HG03280 (cell line): ENCODE measurements at regions not wholly inside any gene's neighbourhood (a gene's known extent, or its start where the extent isn't known, plus 50 kb on each side); places are given as distances from the start of the nearest gene placed in this dataset.

Experiments used
- ATAC-seq: cut with Tn5 transposase; IDR thresholded peaks from one replicate; pipeline ENCODE4 v1.9.1; 2021; ENCODE audit warnings: mild to moderate bottlenecking, moderate library complexity; ENCODE audit not compliant: unreplicated experiment

- ATAC-seq = peak; percentile 65
Measured at GRCh38 chr10:6781133-6781770, 201.2 kb upstream of the PRKCQ start.

DNA sequence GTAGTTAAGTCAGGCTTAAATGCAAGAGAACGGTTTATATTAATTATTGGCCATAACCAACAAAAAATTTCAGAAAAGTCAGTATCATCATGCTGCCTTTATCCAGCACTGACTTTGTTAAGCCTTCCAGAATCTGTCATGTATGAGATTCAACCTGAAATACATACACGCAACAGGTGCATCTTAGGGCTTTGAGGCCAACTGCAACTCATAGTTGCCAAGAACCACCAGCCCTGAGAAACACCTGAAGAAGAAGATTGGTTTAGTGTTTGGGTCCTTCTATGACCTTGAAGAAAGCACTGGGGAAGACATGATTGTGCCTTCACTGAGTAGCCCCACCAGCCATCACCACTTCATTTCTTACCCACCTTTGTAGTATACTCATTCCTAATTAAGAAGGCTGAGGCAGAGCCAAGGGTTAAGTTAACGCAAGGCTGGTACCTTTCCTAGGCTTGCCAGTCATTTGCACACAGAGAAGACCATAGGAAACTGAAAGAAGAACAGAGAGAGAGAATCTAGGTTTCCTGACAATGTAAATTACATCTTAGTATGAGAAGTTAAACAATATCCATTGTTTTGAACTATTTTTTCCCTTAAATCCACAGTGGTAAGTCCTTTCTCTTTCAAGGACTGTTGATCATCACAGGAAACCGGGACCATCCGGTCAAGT is 200.1 kb upstream of the PRKCQ start:
- ATAC-seq = peak; percentile 54

- ATAC-seq = no peak
Measured at GRCh38 chr10:6778992-6779701, 199.1 kb upstream of the PRKCQ start.

DNA sequence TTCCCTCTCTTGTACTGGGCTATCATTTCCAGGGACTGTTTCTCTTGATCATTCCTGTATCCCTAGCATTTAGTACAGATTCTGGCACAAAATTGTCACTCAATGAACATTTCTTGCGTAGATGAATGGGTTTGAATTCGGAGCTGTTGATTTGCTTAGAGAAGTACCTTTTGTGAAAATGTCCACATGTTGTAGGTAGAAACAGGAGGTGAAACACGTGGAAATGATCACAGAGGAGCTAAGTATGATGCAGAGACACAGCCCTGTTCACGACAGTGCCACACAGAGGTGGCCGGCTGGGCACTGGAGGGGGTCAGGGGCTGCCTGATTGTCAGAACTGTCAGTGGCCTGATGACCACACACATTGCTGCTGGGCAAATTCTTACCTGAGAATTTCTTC is 196.1 kb upstream of the PRKCQ start:
- no peak for ATAC-seq

DNA sequence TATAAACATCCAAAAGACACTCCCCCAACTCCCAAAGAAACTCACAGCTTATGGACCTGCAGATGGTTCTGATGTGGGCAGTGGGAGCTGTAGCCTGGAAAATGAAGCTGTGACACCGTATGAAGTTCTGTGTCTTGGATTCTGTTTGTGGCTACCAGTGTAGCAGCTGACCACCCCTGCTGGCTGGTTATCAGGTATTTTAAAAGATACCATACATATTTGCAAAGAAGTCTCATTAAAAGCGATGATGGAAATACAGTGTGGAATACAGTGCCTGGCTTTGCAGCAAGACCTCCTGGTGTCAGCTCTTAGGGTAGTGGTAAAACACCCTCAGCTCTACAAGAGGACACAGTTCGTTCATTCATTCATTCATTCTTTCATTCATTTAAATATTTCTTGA is 194.3 kb upstream of the PRKCQ start:
- no peak for ATAC-seq

DNA sequence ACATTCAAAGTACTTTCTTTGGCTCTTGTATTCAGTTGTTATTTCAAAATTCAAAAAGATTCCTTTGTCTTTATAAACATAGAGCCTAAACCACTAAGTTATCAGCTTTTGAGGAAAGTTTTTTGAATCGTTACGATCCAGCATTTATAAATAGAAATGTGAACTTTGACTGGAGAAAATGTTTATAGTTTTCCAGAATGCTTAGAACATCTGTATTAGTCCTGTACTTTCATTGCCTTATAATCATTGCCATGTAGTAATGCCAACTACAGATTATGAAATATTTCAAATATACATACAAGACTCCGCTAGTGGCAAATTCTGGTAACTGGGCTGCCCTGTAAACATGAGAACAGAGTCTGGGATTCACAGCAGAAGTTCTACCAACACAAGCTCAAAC is 191.3 kb upstream of the PRKCQ start:
- ATAC-seq = no peak

- no peak for ATAC-seq
Measured at GRCh38 chr10:6770846-6771245, 190.8 kb upstream of the PRKCQ start.

GRCh38 chr10:6769704-6770417 is 189.8 kb upstream of the PRKCQ start:
- no peak for ATAC-seq

DNA sequence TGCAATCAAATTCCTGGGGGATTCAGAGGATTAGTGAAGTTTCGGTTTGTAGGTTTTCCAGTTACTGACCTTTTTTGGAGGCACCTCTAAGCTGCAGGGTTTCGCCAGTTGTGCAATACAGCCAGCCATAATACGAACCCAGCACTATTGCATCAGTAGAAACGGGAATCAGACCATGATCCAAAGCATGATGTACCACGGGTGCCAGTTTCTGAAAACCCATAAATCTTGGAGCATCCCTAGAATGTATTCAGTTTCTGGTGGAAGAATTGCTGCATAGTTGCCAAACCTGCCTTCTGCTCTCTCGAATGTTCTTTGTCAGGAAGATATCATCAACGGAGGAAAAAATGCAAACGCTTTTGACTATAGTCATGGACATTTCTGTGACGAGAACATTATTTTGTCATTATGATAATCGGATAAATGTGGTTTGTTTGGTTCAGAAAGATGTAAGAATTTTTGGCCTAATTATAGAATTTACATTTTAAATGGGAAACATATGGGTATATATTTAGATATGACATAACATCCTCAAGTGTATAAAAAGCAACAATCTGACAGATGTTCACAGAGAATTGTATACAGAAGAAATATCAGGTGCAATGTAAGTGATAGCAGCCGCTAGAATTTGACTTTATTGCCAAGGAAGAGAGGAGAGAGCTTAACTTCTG is 186.2 kb upstream of the PRKCQ start:
- no peak for ATAC-seq

DNA sequence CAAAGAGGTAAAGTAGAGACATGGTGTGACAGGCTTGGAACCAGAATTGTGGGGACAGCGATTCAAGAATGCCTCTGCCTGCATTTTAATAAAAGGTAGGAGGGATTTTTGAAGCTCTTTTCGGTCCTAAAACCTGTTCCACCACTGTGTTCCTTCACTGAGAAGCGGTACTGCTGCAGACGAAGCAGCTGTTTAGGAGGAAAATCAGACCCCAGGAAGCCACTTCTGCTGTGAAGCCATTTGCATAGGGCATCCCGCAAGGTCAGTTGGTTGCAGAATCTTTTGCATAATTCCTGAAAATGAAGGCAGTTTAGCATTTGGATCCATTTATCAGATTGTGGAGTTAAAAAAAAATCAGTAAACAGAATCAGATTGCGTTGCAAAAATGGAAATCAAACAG is 183.3 kb upstream of the PRKCQ start:
- ATAC-seq = no peak

DNA sequence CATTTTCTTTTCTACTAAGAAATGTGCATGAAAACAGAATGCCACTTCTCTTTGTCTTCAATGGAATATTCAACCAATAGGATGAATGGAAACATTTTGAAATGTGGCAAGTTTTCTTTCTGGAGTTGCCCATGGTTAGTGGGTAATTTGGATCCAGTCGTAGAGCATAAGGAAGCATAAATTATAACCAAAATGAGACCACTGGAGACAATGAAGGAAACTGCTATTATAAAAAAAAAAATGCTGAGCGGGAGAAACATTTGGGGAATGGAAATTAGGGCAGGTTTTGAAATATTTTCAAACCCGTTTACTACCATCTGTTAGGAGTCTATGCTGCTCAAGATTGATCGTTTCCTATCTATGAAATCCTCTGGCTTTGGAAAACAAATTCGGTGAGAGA is 182.9 kb upstream of the PRKCQ start:
- no peak for ATAC-seq

DNA sequence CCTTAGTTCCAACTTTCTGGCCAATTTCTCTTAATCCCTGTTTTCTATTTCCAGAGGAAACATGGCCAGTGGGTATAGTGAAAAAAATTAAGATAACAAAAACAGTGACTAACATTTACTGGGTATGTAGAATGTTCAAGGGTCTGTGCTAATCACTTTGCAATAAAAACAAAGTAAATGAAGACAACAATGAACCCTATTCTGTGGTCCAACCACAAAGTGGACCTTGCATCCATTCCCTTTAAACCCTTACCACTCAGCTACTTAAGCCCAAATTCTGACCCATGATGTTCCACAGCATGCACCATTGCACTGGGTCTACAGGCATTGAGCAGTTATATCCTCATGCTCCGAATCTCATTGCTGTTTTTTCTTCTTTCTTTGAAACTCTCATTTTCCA is 179.9 kb upstream of the PRKCQ start:
- no peak for ATAC-seq

DNA sequence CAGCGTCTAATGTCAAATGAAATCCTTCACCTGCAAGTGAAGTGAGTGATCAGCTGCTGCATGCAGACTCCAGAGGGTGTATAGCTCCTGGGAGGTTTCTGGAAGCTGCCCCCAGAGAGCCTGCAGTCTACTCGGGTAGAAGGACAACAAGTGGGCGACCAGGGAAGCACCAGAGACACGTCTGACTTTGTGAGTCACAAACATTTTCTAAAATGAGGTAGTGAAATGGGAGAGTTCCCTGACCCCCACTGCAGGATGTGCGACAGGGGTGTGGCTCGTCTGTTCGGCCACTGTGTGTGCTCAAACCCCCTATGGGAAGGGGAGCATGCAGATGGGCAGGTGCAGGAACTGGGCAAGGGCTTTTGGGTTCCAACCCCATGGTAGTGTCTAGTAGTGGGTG is 177.1 kb upstream of the PRKCQ start:
- ATAC-seq = no peak

GRCh38 chr10:6756716-6757115 is 176.6 kb upstream of the PRKCQ start:
- ATAC-seq = no peak

- ATAC-seq = peak; percentile 63
Measured at GRCh38 chr10:6755781-6756460, 175.8 kb upstream of the PRKCQ start.

DNA sequence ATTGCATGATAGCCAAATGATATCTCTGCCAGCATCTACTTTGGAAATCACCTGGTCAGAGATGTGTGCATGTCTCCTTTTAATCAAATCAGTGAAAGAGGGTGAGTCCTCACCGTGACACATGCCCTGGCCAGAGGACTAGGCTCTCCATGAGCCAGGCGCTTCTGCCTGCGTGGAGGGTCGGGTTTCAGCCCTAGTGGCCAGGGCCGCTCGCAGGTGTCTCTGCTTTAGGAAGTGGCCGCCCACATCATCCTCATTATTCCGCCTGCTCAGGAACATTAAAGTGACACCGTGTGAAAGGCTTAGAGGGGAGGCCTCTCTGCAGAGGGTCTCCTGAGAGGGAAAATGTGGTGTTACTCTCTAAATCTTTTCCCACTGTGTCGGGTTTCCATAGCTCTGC is 173.6 kb upstream of the PRKCQ start:
- no peak for ATAC-seq

DNA sequence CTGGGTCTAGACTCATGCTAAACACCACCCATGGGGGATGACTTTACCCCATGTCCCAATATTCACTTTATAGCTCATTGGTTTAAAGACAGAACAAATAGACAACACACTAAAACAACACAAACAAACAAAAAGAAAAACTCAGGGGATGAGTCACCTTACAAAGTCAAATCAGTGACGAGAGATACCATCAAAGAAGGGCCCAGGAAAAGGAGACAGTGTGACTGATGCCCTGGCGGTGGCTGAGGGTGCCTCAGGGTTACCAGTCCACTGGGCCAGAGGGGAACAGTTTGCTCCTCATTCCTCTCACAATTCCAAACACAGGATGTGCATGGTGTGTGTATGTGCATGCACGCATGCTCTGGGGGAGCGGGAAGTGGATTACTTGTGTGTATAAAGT is 171.3 kb upstream of the PRKCQ start:
- no peak for ATAC-seq

- ATAC-seq = no peak
Measured at GRCh38 chr10:6748981-6749635, 169.0 kb upstream of the PRKCQ start.

- no peak for ATAC-seq
Measured at GRCh38 chr10:6748029-6748428, 168.0 kb upstream of the PRKCQ start.

DNA sequence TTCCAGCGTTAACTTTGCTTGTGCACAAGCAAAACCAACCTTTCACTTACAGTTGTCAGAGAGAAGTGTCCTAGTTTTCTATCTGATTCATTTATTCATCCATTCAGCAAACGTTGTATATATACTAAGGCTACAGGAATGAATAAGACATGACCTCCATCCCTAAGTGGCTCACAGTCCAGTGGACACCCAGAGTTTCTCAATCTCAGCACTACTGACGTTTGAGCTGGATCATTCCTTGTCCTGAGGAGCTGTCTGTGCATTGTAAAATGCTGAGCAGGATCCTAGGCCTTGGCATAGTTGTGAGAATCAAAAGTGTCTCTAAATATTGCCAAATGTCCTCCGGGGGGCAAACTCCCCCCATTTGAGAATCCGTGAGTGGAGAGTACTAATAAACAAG is 166.7 kb upstream of the PRKCQ start:
- no peak for ATAC-seq
